A549 (cell line): ENCODE measurements at regions not wholly inside any gene's neighbourhood (a gene's known extent, or its start where the extent isn't known, plus 50 kb on each side); places are given as distances from the start of the nearest gene placed in this dataset.

Experiments used
- CBX2 ChIP-seq: fragments of 200-600 bp; sonication (generic); IDR thresholded peaks from 2 replicates; pipeline ENCODE4 v1.6.1; 2016; ENCODE audit warnings: low read depth, mild to moderate bottlenecking, borderline replicate concordance
- ESRRA ChIP-seq: fragments of 150-350 bp; IDR thresholded peaks from 2 replicates; pipeline ENCODE4 v1.6.1; 2014; ENCODE audit warnings: mild to moderate bottlenecking, low read length, borderline replicate concordance
- GATA3 ChIP-seq: IDR thresholded peaks from 2 replicates; pipeline ENCODE4 v1.6.1; 2012; ENCODE audit warnings: borderline replicate concordance
- KDM5A ChIP-seq: fragments of 200-600 bp; sonication (generic); IDR thresholded peaks from 2 replicates; pipeline ENCODE4 v1.6.1; 2016; ENCODE audit warnings: antibody characterized with exemption, mild to moderate bottlenecking
- MAFK ChIP-seq: fragments of 450-650 bp; IDR thresholded peaks from 2 replicates; pipeline ENCODE4 v1.6.1; 2014; ENCODE audit not compliant: partially characterized antibody
- MAZ ChIP-seq: fragments of 150-350 bp; IDR thresholded peaks from 2 replicates; pipeline ENCODE4 v1.6.1; 2014; ENCODE audit warnings: antibody characterized with exemption, low read depth, low read length, borderline replicate concordance
- MYC ChIP-seq: IDR thresholded peaks from 2 replicates; pipeline ENCODE4 v1.6.1; 2012; ENCODE audit warnings: mild to moderate bottlenecking, inconsistent platforms, low read length, improper control_type of control experiment, borderline replicate concordance
- POLR2A ChIP-seq: IDR thresholded peaks from 2 replicates; pipeline ENCODE4 v1.6.1; 2012; ENCODE audit warnings: mild to moderate bottlenecking, low read length
- RAD21 ChIP-seq, 2 experiments: fragments of >200 bp in 1 of 2; sonication (Bioruptor Twin) in 1 of 2; formaldehyde crosslinking in 1 of 2; IDR thresholded peaks in 1 of 2; conservative IDR thresholded peaks in 1 of 2; 2 replicates in 1 of 2; 3 replicates in 1 of 2; pipeline ENCODE4 v1.6.1; 2012 to 2018; ENCODE audit warnings: inconsistent platforms in 1 of 2
- RFX5 ChIP-seq: fragments of 450-650 bp; IDR thresholded peaks from 2 replicates; pipeline ENCODE4 v1.7.1; 2014; ENCODE audit warnings: antibody characterized with exemption, mild to moderate bottlenecking, moderate library complexity
- ZSCAN20 ChIP-seq: fragments of 250-450 bp; sonication (Bioruptor Pico); IDR thresholded peaks from 2 replicates; pipeline ENCODE4 v1.8.0; 2022; ENCODE audit warnings: mild to moderate bottlenecking, moderate library complexity
- TF ChIP-seq, protein P1 (sequence below): fragments of >200 bp; sonication (Bioruptor Twin); formaldehyde crosslinking; IDR thresholded peaks from 3 replicates; pipeline ENCODE4 v1.5.1; 2016
- TF ChIP-seq, protein P2 (sequence below): fragments of 200-600 bp; sonication (generic); IDR thresholded peaks from 2 replicates; pipeline ENCODE4 v1.6.1; 2016; ENCODE audit warnings: antibody characterized with exemption, mild to moderate bottlenecking, moderate library complexity

DNA sequence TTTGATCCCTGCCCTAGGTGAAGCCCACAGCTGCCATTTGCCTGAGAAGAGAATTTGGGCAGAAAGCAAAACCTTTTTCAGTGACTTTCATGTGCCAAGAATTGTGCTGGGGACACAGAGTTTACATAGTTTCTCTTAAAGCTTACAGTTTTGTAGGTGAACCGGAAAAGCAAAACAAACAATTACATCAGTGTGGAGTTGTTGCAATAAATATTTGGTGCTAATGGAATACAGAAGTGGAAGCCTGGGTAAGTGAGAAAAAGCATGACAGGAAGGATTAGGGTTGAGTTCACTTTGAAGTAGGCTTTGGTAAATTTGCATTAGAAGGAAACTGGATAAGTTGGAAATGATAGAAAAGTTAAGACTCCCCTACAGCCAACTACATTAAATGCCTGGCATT lies 82.7 kb downstream of the RASSF10 start:
- no peak for TF ChIP-seq RFX5
- TF ChIP-seq, protein P1, sequence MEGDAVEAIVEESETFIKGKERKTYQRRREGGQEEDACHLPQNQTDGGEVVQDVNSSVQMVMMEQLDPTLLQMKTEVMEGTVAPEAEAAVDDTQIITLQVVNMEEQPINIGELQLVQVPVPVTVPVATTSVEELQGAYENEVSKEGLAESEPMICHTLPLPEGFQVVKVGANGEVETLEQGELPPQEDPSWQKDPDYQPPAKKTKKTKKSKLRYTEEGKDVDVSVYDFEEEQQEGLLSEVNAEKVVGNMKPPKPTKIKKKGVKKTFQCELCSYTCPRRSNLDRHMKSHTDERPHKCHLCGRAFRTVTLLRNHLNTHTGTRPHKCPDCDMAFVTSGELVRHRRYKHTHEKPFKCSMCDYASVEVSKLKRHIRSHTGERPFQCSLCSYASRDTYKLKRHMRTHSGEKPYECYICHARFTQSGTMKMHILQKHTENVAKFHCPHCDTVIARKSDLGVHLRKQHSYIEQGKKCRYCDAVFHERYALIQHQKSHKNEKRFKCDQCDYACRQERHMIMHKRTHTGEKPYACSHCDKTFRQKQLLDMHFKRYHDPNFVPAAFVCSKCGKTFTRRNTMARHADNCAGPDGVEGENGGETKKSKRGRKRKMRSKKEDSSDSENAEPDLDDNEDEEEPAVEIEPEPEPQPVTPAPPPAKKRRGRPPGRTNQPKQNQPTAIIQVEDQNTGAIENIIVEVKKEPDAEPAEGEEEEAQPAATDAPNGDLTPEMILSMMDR, result no peak
- no peak for TF ChIP-seq ESRRA
- no peak for TF ChIP-seq RAD21 (conservative IDR thresholded peaks at IDR 0.05 in 1 of 2, IDR thresholded peaks at IDR 0.05 in 1 of 2)
- no peak for TF ChIP-seq ZSCAN20 (CRISPR knock-in tag)
- no peak for TF ChIP-seq KDM5A
- no peak for TF ChIP-seq CBX2
- TF ChIP-seq MYC, result no peak
- TF ChIP-seq MAZ, result no peak
- no peak for TF ChIP-seq MAFK
- no peak for TF ChIP-seq POLR2A
- no peak for TF ChIP-seq GATA3
- TF ChIP-seq, protein P2, sequence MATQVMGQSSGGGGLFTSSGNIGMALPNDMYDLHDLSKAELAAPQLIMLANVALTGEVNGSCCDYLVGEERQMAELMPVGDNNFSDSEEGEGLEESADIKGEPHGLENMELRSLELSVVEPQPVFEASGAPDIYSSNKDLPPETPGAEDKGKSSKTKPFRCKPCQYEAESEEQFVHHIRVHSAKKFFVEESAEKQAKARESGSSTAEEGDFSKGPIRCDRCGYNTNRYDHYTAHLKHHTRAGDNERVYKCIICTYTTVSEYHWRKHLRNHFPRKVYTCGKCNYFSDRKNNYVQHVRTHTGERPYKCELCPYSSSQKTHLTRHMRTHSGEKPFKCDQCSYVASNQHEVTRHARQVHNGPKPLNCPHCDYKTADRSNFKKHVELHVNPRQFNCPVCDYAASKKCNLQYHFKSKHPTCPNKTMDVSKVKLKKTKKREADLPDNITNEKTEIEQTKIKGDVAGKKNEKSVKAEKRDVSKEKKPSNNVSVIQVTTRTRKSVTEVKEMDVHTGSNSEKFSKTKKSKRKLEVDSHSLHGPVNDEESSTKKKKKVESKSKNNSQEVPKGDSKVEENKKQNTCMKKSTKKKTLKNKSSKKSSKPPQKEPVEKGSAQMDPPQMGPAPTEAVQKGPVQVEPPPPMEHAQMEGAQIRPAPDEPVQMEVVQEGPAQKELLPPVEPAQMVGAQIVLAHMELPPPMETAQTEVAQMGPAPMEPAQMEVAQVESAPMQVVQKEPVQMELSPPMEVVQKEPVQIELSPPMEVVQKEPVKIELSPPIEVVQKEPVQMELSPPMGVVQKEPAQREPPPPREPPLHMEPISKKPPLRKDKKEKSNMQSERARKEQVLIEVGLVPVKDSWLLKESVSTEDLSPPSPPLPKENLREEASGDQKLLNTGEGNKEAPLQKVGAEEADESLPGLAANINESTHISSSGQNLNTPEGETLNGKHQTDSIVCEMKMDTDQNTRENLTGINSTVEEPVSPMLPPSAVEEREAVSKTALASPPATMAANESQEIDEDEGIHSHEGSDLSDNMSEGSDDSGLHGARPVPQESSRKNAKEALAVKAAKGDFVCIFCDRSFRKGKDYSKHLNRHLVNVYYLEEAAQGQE, result no peak
